Endothelial cell of umbilical vein (primary cell): ENCODE measurements at regions not wholly inside any gene's neighbourhood (a gene's known extent, or its start where the extent isn't known, plus 50 kb on each side); places are given as distances from the start of the nearest gene placed in this dataset.

Source experiments
- BruUV-seq: library from RNA; stranded (reverse); fragments of 400-500 nt; replicated peaks from 2 replicates; lab custom pipeline; 2021; lab: Mats Ljungman, UMichigan
- CTCF ChIA-PET: fragments of 300-600, 350-600 bp; sonication (Branson Sonifier 250); formaldehyde crosslinking; loops from one replicate; lab custom pipeline; 2021; ENCODE audit warnings: antibody characterized with exemption, inconsistent platforms; lab: Charles Lee
- POLR2A ChIA-PET: fragments of 300-600, 350-600 bp; sonication (Branson Sonifier 250); formaldehyde crosslinking; loops from one replicate; lab custom pipeline; 2021; ENCODE audit warnings: antibody characterized with exemption, inconsistent platforms; lab: Charles Lee
- DNase-seq: peaks from one replicate; pipeline ENCODE4 v3.0.0-alpha.2; 2011; ENCODE audit warnings: low read depth, low spot score
- FAIRE-seq: peaks from 2 replicates; lab custom pipeline; 2011; peaks lifted over from hg19 to GRCh38; lab: Jason Lieb, UNC
- H2AFZ ChIP-seq: 2 replicates; pipeline ENCODE4 v1.6.0; 2012; ENCODE audit warnings: low read depth, low read length, control low read depth, inconsistent platforms
- H3K27ac ChIP-seq: 2 replicates; pipeline ENCODE4 v1.5.1; 2011; ENCODE audit warnings: low read depth, mild to moderate bottlenecking, control low read depth, low read length, moderate library complexity; ENCODE audit not compliant: insufficient read depth
- H3K27me3 ChIP-seq, 2 experiments: 2 replicates each; pipeline versions ENCODE4 v1.6.0 to v1.6.1; 2011; ENCODE audit warnings: low read length in 2 of 2, mixed read lengths in 1 of 2; ENCODE audit not compliant: control insufficient read depth in 2 of 2, insufficient read depth in 2 of 2
- H3K36me3 ChIP-seq, 2 experiments: 2 replicates in 1 of 2; 3 replicates in 1 of 2; pipeline ENCODE4 v1.5.1; 2011; ENCODE audit warnings: low read length in 2 of 2, mild to moderate bottlenecking in 1 of 2, moderate library complexity in 1 of 2; ENCODE audit not compliant: control insufficient read depth in 2 of 2, insufficient read depth in 2 of 2; ENCODE audit errors: extremely low read depth in 1 of 2
- H3K4me1 ChIP-seq: 3 replicates; pipeline ENCODE4 v1.5.1; 2011; ENCODE audit warnings: mild to moderate bottlenecking, low read length; ENCODE audit not compliant: control insufficient read depth, insufficient read depth; ENCODE audit errors: extremely low read depth
- H3K4me2 ChIP-seq: 2 replicates; pipeline ENCODE4 v1.6.1; 2011; ENCODE audit warnings: low read length, control low read depth, mixed read lengths; ENCODE audit not compliant: insufficient read depth
- H3K4me3 ChIP-seq, 3 experiments: fragments of 200-600 bp in 1 of 3; sonication (generic), shearing (Covaris generic) in 1 of 3; replicated peaks in 1 of 3; 2 replicates each; pipeline ENCODE4 v1.5.1; 2011 to 2016; ENCODE audit warnings: control low read depth in 3 of 3, low read length in 3 of 3, mild to moderate bottlenecking in 2 of 3, inconsistent platforms in 1 of 3, low read depth in 1 of 3, moderate library complexity in 1 of 3; ENCODE audit not compliant: insufficient read depth in 1 of 3
- H3K79me2 ChIP-seq: 2 replicates; pipeline ENCODE4 v1.6.0; 2012; ENCODE audit warnings: low read length, inconsistent platforms; ENCODE audit not compliant: control insufficient read depth, insufficient read depth
- H3K9ac ChIP-seq: replicated peaks from 2 replicates; pipeline ENCODE3; 2011; ENCODE audit warnings: low read length, control low read depth; ENCODE audit not compliant: insufficient read depth; ENCODE audit errors: extremely low read depth
- H3K9me1 ChIP-seq: replicated peaks from 3 replicates; pipeline ENCODE4 v1.6.0; 2011; ENCODE audit warnings: mild to moderate bottlenecking, low read length; ENCODE audit not compliant: control insufficient read depth, insufficient read depth; ENCODE audit errors: extremely low read depth
- H3K9me3 ChIP-seq: replicated peaks from 2 replicates; pipeline ENCODE4 v1.5.1; 2012; ENCODE audit warnings: low read length, inconsistent platforms; ENCODE audit not compliant: control insufficient read depth, insufficient read depth
- H4K20me1 ChIP-seq: replicated peaks from 2 replicates; pipeline ENCODE3; 2011; ENCODE audit warnings: mild to moderate bottlenecking, low read length; ENCODE audit not compliant: control insufficient read depth, insufficient read depth; ENCODE audit errors: extremely low read depth
- EZH2 ChIP-seq: IDR thresholded peaks from 2 replicates; pipeline ENCODE4 v1.6.1; 2012; ENCODE audit warnings: borderline replicate concordance, low read depth, mild to moderate bottlenecking, moderate library complexity, low read length, inconsistent platforms; ENCODE audit not compliant: severe bottlenecking
- FOS ChIP-seq: IDR thresholded peaks from 2 replicates; pipeline ENCODE4 v1.6.1; 2011; ENCODE audit warnings: mild to moderate bottlenecking, low read length, moderate library complexity, borderline replicate concordance; ENCODE audit not compliant: insufficient read depth
- GATA2 ChIP-seq: IDR thresholded peaks from 2 replicates; pipeline ENCODE4 v1.7.0; 2011; ENCODE audit warnings: low read depth, mild to moderate bottlenecking, moderate library complexity, mixed read lengths, low read length; ENCODE audit not compliant: insufficient read length, insufficient read depth
- JUN ChIP-seq: IDR thresholded peaks from 2 replicates; pipeline ENCODE4 v1.6.1; 2011; ENCODE audit warnings: borderline replicate concordance, low read depth; ENCODE audit not compliant: insufficient read length, insufficient read depth
- MYC ChIP-seq: IDR thresholded peaks from one replicate; pipeline ENCODE4 v1.6.1; 2011; ENCODE audit warnings: mild to moderate bottlenecking, low read depth, low read length
- POLR2A ChIP-seq: IDR thresholded peaks from 2 replicates; pipeline ENCODE4 v1.6.1; 2012; ENCODE audit warnings: low read depth, mild to moderate bottlenecking, control low read depth, low read length
- POLR2AphosphoS5 ChIP-seq: IDR thresholded peaks from 2 replicates; pipeline ENCODE4 v1.6.1; 2012; ENCODE audit warnings: low read depth, mild to moderate bottlenecking, control low read depth, low read length, moderate library complexity; ENCODE audit not compliant: insufficient read depth
- dilution Hi-C: fragments of 300-500 bp; cut with MboI; formaldehyde crosslinking; loops from one replicate; pipeline ENCODE4 v1.15.0; 2019; ENCODE audit warnings: low sequenced_read_pairs; ENCODE audit not compliant: extremely low pct_ligation_motif_present
- intact Hi-C: fragments of 100-400 bp; cut with micrococcal nuclease; formaldehyde crosslinking; loops from one replicate; pipeline ENCODE4 v1.10.0; 2022
- TF ChIP-seq, protein P1 (sequence below), 2 donors: IDR thresholded peaks; 1 replicate in 1 of 2; 2 replicates in 1 of 2; pipeline ENCODE4 v1.5.1; 2011; ENCODE audit warnings: low read length in 2 of 2, mild to moderate bottlenecking in 2 of 2, moderate library complexity in 2 of 2, control low read depth in 1 of 2, inconsistent platforms in 1 of 2, low read depth in 1 of 2; ENCODE audit not compliant: insufficient read depth in 1 of 2; ENCODE audit errors: extremely low read depth in 1 of 2
- TF ChIP-seq, protein P2 (sequence below): IDR thresholded peaks from 2 replicates; pipeline ENCODE4 v1.6.1; 2011; ENCODE audit not compliant: insufficient read depth, insufficient read length

DNA sequence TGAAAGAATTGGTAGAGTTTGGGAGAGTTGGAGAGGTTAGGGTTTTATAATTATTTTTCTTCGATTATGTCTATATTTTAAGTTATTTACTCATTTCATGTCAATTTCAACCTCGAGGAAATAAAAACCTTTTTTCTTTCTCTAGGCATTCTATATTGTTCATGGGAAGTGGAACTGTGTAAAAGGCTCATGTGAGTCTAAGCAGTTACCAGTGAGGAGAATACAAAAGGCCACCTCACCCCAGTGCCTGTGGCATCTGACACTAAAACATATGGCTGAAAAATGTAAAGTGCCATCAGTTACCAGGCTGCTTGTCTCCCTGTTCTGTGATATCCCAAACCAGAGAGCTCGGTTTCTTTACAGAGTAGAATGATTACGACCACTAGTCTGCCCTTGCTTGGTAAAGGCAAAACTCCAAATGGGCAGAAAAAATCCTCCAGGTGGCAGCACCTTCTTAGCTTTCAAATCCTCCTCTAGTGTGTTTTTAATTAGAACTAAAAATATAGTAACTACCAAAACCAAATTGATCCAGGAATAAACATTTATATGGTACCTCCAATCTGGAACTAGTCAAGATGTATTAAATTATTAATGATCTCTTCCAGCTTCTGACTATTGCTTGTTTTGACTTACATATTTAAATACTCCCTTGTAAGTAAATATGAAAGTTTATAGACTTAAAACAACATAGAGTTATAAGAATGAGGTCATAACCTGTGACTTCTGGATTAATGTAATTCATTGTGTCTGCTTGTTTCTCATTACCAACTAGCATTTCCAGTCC, 122.6 kb upstream of the MCHR2 start:
- no peaks in the 10 kb centered on the region for H4K20me1 ChIP-seq

More for the DNA sequence above, 122.6 kb upstream of the MCHR2 start:
- no peak for TF ChIP-seq MYC
- TF ChIP-seq, protein P1, sequence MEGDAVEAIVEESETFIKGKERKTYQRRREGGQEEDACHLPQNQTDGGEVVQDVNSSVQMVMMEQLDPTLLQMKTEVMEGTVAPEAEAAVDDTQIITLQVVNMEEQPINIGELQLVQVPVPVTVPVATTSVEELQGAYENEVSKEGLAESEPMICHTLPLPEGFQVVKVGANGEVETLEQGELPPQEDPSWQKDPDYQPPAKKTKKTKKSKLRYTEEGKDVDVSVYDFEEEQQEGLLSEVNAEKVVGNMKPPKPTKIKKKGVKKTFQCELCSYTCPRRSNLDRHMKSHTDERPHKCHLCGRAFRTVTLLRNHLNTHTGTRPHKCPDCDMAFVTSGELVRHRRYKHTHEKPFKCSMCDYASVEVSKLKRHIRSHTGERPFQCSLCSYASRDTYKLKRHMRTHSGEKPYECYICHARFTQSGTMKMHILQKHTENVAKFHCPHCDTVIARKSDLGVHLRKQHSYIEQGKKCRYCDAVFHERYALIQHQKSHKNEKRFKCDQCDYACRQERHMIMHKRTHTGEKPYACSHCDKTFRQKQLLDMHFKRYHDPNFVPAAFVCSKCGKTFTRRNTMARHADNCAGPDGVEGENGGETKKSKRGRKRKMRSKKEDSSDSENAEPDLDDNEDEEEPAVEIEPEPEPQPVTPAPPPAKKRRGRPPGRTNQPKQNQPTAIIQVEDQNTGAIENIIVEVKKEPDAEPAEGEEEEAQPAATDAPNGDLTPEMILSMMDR (IDR thresholded peaks at IDR 0.05; ENCODE audit: extremely low read depth in 1 of 2, insufficient read depth in 1 of 2, low read depth in 1 of 2, low read length in 2 of 2), result peak; percentile 55 to 59
- no peak for TF ChIP-seq POLR2AphosphoS5
- no peak for TF ChIP-seq POLR2A
- TF ChIP-seq GATA2, result no peak
- TF ChIP-seq EZH2, result no peak
- peak; percentile 18 for TF ChIP-seq JUN
- TF ChIP-seq, protein P2, sequence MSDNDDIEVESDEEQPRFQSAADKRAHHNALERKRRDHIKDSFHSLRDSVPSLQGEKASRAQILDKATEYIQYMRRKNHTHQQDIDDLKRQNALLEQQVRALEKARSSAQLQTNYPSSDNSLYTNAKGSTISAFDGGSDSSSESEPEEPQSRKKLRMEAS, result no peak
- no peak for TF ChIP-seq FOS
- Histone ChIP-seq H3K4me2 (no peak overlapping the region), H3K4me1 (no peaks in the 10 kb centered on the region), H2AFZ (peak overlapping the region; percentile 31), H3K27ac (no peak overlapping the region), H3K4me3 (no peak overlapping the region), H3K36me3 (no peaks in the 10 kb centered on the region), H3K27me3 (peaks cover 0 to 3% of the 10 kb centered on the region in 2 experiments), H3K9me3 (no peaks in the 10 kb centered on the region), H3K79me2 (no peaks in the 10 kb centered on the region), H3K9ac (no peak overlapping the region), H3K9me1 (no peaks in the 10 kb centered on the region)
- no TSS peak for BruUV-seq
- CTCF ChIA-PET, result interaction anchor here (0.6 to 5.3 kb wide), 45 partner anchors 9 to 603 kb away, joined by 3 to 86 read pairs (median 4); partner anchors contain the start of gene SIM1
- FAIRE-seq, result peak; percentile 97
- dilution Hi-C loops, result loop anchor here (25.0 kb wide), 1 partner anchor 346 kb away; the partner anchor contains the start of gene SIM1
- peak; percentile 82 for DNase-seq
- POLR2A ChIA-PET, result no interaction called here
- intact Hi-C loops, result loop anchor here (1.0 to 5.0 kb wide), 7 partner anchors 141 to 548 kb away; partner anchors contain the start of gene SIM1
